HG03571 (cell line): ENCODE measurements at regions not wholly inside any gene's neighbourhood (a gene's known extent, or its start where the extent isn't known, plus 50 kb on each side); places are given as distances from the start of the nearest gene placed in this dataset.
"Not testable (repeated sequence)": the region's sequence is repeated elsewhere in the genome, so short reads cannot be mapped to it uniquely, and the experiment has no call there.

ENCODE experiments used
- ATAC-seq: cut with Tn5 transposase; IDR thresholded peaks from one replicate; pipeline ENCODE4 v1.9.1; 2021; ENCODE audit not compliant: unreplicated experiment

DNA sequence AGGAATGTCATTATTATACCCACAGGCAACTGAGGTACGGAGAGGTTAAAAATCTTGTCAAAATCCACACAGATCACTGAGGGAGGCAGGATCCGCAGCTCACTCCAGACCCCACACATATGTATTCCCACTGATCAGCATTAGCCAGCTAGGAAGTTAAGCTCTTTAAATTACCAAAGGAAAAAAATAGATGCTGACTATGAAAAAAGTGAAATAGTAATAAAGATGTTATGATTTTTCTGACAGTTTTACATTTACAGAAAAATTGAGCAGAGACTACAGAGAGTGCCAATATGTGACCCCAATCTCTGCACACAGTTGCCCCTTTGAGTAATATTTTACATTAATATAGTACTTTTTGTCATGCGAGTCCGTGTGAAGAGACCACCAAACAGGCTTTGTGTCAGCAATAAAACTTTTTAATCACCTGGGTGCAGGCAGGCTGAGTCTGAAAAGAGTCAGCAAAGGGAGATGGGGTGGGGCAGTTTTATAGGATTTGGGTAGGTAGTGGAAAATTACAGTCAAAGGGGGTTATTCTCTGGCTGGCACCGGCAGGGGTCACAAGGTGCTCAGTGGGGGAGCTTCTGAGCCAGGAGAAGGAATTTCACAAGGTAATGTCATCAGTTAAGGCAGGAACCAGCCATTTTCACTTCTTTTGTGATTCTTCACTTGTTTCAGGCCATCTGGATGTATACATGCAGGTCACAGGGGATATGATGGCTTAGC, 61.9 kb upstream of the NAA35 start:
- ATAC-seq = not testable (repeated sequence)

DNA sequence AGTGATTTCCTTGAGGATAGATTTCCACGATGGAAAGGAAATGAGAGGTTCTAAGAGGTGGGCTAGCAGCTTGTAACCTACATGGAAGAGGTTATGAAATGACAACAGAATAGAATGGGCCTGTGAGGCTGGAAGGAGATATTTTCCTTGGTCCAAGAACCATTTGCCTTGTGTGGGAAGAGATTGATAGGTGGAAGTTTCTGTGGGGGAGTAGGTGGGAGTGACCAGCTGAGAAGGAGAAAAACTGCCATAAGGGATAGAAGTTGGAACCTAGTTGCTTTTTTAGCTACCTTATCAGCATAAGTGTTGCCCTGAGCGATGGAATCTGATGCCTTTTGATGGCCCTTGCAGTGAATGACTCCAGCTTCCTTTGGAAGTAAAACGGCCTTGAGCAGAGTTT, 60.4 kb upstream of the NAA35 start:
- not testable (repeated sequence) for ATAC-seq

DNA sequence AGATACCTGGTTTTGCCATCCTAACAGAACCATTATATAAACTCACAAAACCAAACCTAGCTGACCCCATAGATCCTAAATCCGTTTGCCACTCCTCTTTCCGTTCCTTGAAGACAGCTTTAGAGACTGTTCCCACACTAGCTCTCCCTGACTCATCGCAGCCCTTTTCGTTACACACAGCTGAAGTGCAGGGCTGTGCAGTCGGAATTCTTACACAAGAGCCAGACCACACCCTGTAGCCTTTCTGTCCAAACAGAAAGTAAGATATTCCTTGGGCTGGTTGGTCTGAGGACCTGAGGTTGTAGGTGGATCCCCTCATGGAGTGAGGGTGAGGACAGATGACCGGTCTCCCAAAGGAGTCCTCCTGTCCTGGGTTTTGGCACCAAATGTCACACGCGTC, 56.7 kb upstream of the NAA35 start:
- ATAC-seq = no peak

DNA sequence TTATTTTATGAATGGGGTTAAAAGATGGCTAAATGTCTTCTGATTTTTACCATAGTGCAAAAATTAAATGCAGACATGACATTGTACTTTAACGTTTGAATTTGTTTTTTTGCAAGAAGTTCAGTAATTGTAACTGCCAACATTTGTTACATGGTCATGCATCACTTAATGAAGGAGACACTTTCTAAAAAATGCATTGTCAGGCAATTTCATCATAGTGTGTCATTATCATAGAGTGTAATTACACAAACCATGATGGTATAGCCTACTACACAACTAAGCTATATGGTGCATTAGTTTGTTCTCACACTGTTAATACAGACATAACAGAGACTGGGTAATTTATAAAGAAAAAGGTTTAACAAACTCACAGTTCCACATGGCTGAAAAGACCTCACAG, 50.0 kb upstream of the NAA35 start:
- no peak for ATAC-seq
